ENCODE measurements at regions not wholly inside any gene's neighbourhood (a gene's known extent, or its start where the extent isn't known, plus 50 kb on each side); places are given as distances from the start of the nearest gene placed in this dataset.
"Not testable (repeated sequence)": the region's sequence is repeated elsewhere in the genome, so short reads cannot be mapped to it uniquely, and the experiment has no call there.

DNA sequence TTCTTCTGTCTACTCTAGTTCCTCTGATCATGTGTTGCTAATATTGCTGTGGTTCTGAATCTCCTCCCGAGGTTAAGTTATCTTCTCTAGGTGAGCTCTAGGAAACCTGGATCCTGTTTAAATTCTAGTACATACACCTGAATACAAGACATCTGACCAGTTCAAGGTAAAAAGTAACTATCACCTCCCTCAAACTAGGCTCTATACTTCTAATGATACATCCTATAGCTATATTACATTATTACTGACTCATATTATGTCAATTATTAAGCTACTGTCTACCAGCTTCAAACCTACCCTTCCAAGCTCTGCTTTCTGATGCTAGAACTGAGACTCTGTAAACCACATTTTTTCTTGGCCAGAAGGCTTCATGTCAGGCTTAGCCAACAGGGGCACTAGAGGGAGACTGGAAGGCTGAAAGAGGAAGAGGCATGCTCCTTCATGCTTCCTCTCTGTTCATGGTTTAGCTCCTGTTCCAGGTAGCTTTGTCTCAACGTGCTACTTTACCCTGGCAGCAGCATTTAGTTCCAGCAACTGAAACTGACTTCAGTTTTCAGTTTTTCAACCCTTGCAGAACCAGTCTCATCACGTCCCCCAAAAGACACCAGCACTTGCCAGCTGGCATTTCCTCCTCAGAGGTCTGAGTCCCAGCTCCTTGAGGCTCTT lies 148.4 kb upstream of the TOP1 start:
- Histone ChIP-seq H3K4me3 (no peak overlapping the region), H3K9me3 (peaks cover 3% of the 10 kb centered on the region), H3K27me3 (ENCODE audit: insufficient read depth in 3 of 3, low read length in 2 of 3) (no peaks in the 10 kb centered on the region), H3K36me3 (ENCODE audit: insufficient read depth in 1 of 2, low read depth in 1 of 2) (no peaks in the 10 kb centered on the region), H3K4me1 (no peaks in the 10 kb centered on the region), H3K27ac (no peak overlapping the region)
- ATAC-seq, result no peak
- intact Hi-C loops (cut with DNase I), result no loop called here
- 52 to 63% (median 58%) methylated on average over 3 of the region's 3 CpGs for WGBS, 3 donors
- no peak for DNase-seq
- TF ChIP-seq, protein P1, sequence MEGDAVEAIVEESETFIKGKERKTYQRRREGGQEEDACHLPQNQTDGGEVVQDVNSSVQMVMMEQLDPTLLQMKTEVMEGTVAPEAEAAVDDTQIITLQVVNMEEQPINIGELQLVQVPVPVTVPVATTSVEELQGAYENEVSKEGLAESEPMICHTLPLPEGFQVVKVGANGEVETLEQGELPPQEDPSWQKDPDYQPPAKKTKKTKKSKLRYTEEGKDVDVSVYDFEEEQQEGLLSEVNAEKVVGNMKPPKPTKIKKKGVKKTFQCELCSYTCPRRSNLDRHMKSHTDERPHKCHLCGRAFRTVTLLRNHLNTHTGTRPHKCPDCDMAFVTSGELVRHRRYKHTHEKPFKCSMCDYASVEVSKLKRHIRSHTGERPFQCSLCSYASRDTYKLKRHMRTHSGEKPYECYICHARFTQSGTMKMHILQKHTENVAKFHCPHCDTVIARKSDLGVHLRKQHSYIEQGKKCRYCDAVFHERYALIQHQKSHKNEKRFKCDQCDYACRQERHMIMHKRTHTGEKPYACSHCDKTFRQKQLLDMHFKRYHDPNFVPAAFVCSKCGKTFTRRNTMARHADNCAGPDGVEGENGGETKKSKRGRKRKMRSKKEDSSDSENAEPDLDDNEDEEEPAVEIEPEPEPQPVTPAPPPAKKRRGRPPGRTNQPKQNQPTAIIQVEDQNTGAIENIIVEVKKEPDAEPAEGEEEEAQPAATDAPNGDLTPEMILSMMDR (IDR thresholded peaks at IDR 0.05), result no peak

DNA sequence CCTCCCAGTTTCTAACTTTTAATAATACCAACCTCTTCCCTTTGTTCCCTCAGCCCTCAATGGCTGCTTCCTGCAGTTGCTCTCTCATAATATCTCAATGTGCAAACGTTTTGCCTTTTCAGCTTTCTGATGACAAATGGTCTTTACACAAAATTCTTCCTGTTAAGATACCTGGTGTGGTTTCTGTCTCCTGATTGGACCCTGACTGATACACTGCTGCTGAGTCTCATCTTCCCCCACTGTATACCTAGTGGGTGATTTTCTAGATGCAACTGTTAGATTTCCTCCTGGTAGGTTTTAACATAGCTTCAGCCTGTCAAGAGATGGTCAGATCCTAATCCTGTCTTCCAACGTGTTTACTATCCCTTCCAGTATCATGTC lies 147.9 kb upstream of the TOP1 start:
- no peak overlapping the region for H3K4me3 ChIP-seq
- H3K9me3 ChIP-seq, result peaks cover 3% of the 10 kb centered on the region
- 41 to 58% (median 53%) methylated on average over 2 of the region's 2 CpGs for whole genome bisulfite sequencing, 3 donors
- no peaks in the 10 kb centered on the region for H3K36me3 ChIP-seq (ENCODE audit: insufficient read depth in 1 of 2, low read depth in 1 of 2)
- intact Hi-C loops (cut with DNase I), result no loop called here
- H3K27me3 ChIP-seq (ENCODE audit: insufficient read depth in 3 of 3, low read length in 2 of 3), result no peaks in the 10 kb centered on the region
- DNase-seq (no peak), ATAC-seq (no peak)
- H3K4me1 ChIP-seq, result no peaks in the 10 kb centered on the region
- TF ChIP-seq, protein P1 (IDR thresholded peaks at IDR 0.05), result no peak
- no peak overlapping the region for H3K27ac ChIP-seq

DNA sequence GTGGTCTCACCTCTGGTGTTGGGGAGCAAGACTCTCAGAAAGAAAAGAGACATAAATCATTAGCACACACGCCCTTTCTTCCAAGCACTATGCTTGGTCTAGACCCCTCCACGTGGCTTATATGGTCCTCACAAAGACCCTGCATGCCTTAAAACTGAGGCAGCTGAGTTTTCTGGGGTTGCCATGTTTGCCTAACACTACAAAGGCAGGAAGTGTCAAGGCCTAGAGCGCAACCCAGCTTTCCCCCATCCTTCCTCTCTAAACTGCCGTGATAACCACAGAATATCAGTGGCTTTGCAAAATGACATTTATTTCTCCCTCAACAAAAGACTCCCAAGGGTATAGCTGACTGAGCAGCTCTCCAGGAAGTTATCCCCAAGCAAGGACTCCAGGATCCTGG lies 146.5 kb upstream of the TOP1 start:
- TF ChIP-seq, protein P1 (IDR thresholded peaks at IDR 0.05), result no peak
- intact Hi-C loops (cut with DNase I), result no loop called here
- Histone ChIP-seq H3K27me3 (ENCODE audit: insufficient read depth in 3 of 3, low read length in 2 of 3) (no peaks in the 10 kb centered on the region), H3K4me3 (no peak overlapping the region), H3K36me3 (ENCODE audit: insufficient read depth in 1 of 2, low read depth in 1 of 2) (no peaks in the 10 kb centered on the region), H3K27ac (no peak overlapping the region), H3K9me3 (peaks cover 3% of the 10 kb centered on the region), H3K4me1 (no peaks in the 10 kb centered on the region)
- no peak for ATAC-seq
- 65 to 70% (median 69%) methylated on average over 4 of the region's 4 CpGs for WGBS, 3 donors
- no peak for DNase-seq

DNA sequence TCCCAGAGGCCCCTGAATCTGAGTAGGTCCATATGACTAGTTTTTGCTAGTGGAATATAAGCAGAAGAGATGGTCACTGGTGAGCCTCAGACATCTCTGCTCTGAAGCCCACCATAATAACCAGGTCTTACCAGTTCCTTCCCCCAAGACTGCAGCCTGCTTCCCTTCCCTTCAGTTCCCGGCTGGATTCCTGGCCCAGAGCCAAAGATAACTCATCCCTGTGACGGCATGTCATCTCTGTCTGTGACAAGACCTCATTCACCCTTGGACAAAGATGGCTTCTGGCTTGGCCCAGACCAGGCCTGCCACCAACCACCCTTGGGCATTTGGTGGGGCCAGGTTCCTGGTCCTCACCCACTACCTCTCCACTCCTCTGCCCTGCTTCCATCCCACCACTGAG lies 145.5 kb upstream of the TOP1 start:
- Histone ChIP-seq H3K27me3 (ENCODE audit: insufficient read depth in 3 of 3, low read length in 2 of 3) (no peaks in the 10 kb centered on the region), H3K4me1 (no peaks in the 10 kb centered on the region), H3K9me3 (peaks cover 3% of the 10 kb centered on the region), H3K36me3 (ENCODE audit: insufficient read depth in 1 of 2, low read depth in 1 of 2) (no peaks in the 10 kb centered on the region), H3K4me3 (no peak overlapping the region), H3K27ac (no peak overlapping the region)
- ATAC-seq (no peak), DNase-seq (no peak)
- intact Hi-C loops (cut with DNase I), result no loop called here
- WGBS, 3 donors, result 4 to 11% (median 7%) methylated on average over 2 of the region's 2 CpGs
- TF ChIP-seq, protein P1 (IDR thresholded peaks at IDR 0.05), result no peak

DNA sequence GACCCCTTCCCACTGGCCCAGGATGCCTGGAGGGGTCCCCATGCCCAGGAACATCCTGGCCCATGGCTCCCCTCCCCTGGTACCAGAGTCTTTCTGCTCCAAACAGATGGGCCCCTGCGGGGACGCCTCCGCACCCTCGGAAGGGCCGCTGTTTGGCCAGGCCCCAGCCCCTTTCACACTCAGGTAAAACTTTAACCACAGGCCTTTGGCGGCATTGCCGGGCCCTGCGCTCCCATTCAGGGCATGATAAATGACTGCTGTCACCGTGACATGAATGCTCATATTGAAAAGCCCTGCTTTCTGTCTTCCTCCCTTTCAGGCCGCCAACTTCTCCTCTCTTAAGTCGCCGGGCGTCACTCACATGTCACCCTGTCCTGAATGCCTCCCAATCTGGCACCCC lies 141.5 kb upstream of the TOP1 start:
- Histone ChIP-seq H3K4me1 (no peaks in the 10 kb centered on the region), H3K9me3 (no peaks in the 10 kb centered on the region), H3K4me3 (no peak overlapping the region), H3K27ac (no peak overlapping the region), H3K36me3 (ENCODE audit: insufficient read depth in 1 of 2, low read depth in 1 of 2) (no peaks in the 10 kb centered on the region), H3K27me3 (ENCODE audit: insufficient read depth in 3 of 3, low read length in 2 of 3) (no peaks in the 10 kb centered on the region)
- DNase-seq, result no peak
- intact Hi-C loops (cut with DNase I), result no loop called here
- WGBS, 3 donors, result 69 to 82% (median 79%) methylated on average over 12 to 13 of the region's 13 CpGs
- no peak for ATAC-seq
- TF ChIP-seq, protein P1 (IDR thresholded peaks at IDR 0.05), result no peak

DNA sequence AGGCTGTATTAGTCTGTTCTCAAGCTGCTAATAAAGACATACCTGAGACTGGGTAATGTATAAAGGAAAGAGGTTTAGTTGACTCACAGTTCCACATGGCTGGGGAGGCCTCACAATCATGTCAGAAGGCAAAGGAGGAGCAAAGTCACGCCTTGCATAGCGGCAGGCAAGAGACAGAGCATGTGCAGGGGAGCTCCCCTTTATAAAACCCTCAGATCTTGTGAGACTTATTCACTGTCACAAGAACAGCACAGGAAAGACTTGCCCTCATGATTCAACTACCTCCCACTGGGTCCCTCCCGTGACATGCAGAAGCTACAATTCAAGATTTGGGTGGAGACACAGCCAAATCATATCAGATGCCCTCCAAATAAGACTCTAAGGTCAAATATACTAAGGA lies 139.4 kb upstream of the TOP1 start:
- intact Hi-C loops (cut with DNase I); H3K27me3 ChIP-seq (ENCODE audit: insufficient read depth in 3 of 3, low read length in 2 of 3); DNase-seq; H3K36me3 ChIP-seq (ENCODE audit: insufficient read depth in 1 of 2, low read depth in 1 of 2); H3K9me3 ChIP-seq; ATAC-seq; H3K27ac ChIP-seq; H3K4me3 ChIP-seq: not testable (repeated sequence)
- 94 to 98% (median 96%) methylated on average over 3 of the region's 3 CpGs for WGBS, 3 donors
- peaks cover 11% of the 10 kb centered on the region for H3K4me1 ChIP-seq
